ENCODE measurements at regions not wholly inside any gene's neighbourhood (a gene's known extent, or its start where the extent isn't known, plus 50 kb on each side); places are given as distances from the start of the nearest gene placed in this dataset.

DNA sequence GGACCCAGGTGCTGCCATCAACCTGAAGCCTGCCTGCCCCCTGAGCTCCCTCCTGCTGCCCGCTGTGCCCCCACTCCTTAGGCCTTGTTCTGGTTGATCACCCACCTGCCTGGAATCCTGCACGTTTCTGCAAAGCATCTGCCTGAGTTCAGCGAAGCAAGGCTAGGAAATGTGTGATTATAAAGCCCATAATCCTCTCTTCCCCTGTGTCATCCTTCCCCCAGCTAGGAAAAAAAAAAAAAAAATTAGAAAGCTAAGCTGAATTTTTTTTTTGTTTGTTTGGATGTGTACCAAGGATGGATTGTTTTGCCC is 93.2 kb downstream of the FOXA2 start:
- H4K20me1 ChIP-seq (ENCODE audit: control insufficient read depth, insufficient read depth, low read depth, low read length): no peaks in the 10 kb centered on the region
- H3K9me2 ChIP-seq (replicated peaks; ENCODE audit: control insufficient read depth, low read length): no peaks in the 10 kb centered on the region
- H3K79me2 ChIP-seq (ENCODE audit: control insufficient read depth, low read length): no peaks in the 10 kb centered on the region
- no peak overlapping the region for H3K4me2 ChIP-seq (ENCODE audit: low read length)
- H3K27me3 ChIP-seq (ENCODE audit: control insufficient read depth, low read length): no peaks in the 10 kb centered on the region
- no peaks in the 10 kb centered on the region for H3K36me3 ChIP-seq (ENCODE audit: control insufficient read depth, low read length)
- TF ChIP-seq EZH2phosphoT487 (IDR thresholded peaks at IDR 0.05; ENCODE audit: borderline replicate concordance, low read length) (no peak), CTCF (IDR thresholded peaks at IDR 0.05; ENCODE audit: low read depth, low read length, poor library complexity, severe bottlenecking) (no peak)
- H3K4me1 ChIP-seq (ENCODE audit: control insufficient read depth, low read length): no peaks in the 10 kb centered on the region
- no peaks in the 10 kb centered on the region for H3K9me3 ChIP-seq (ENCODE audit: control insufficient read depth, insufficient read depth, low read length)
- no peak overlapping the region for H3K4me3 ChIP-seq (ENCODE audit: low read length)
- H3K27ac ChIP-seq (ENCODE audit: low read depth, low read length): no peak overlapping the region
- H3F3A ChIP-seq (ENCODE audit: control insufficient read depth, insufficient read depth): no peaks in the 10 kb centered on the region

GRCh38 chr20:22490287-22491193 is 93.8 kb downstream of the FOXA2 start:
- Histone ChIP-seq H3K27me3 (ENCODE audit: control insufficient read depth, low read length) (no peaks in the 10 kb centered on the region), H3F3A (ENCODE audit: control insufficient read depth, insufficient read depth) (no peaks in the 10 kb centered on the region), H3K4me3 (ENCODE audit: low read length) (no peak overlapping the region), H3K9me2 (replicated peaks; ENCODE audit: control insufficient read depth, low read length) (no peaks in the 10 kb centered on the region), H4K20me1 (ENCODE audit: control insufficient read depth, insufficient read depth, low read depth, low read length) (no peaks in the 10 kb centered on the region), H3K79me2 (ENCODE audit: control insufficient read depth, low read length) (no peaks in the 10 kb centered on the region), H3K27ac (ENCODE audit: low read depth, low read length) (no peak overlapping the region), H3K9me3 (ENCODE audit: control insufficient read depth, insufficient read depth, low read length) (no peaks in the 10 kb centered on the region), H3K36me3 (ENCODE audit: control insufficient read depth, low read length) (no peaks in the 10 kb centered on the region), H3K4me1 (ENCODE audit: control insufficient read depth, low read length) (no peaks in the 10 kb centered on the region), H3K4me2 (ENCODE audit: low read length) (no peak overlapping the region)
- no peak for TF ChIP-seq EZH2phosphoT487 (IDR thresholded peaks at IDR 0.05; ENCODE audit: borderline replicate concordance, low read length)
- no peak for TF ChIP-seq CTCF (IDR thresholded peaks at IDR 0.05; ENCODE audit: low read depth, low read length, poor library complexity, severe bottlenecking)

GRCh38 chr20:22489626-22490286 is 94.6 kb downstream of the FOXA2 start:
- no peak overlapping the region for H3K4me2 ChIP-seq (ENCODE audit: low read length)
- H3K4me3 ChIP-seq (ENCODE audit: low read length): no peak overlapping the region
- H3F3A ChIP-seq (ENCODE audit: control insufficient read depth, insufficient read depth): no peaks in the 10 kb centered on the region
- no peaks in the 10 kb centered on the region for H3K9me3 ChIP-seq (ENCODE audit: control insufficient read depth, insufficient read depth, low read length)
- TF ChIP-seq EZH2phosphoT487 (IDR thresholded peaks at IDR 0.05; ENCODE audit: borderline replicate concordance, low read length) (no peak), CTCF (IDR thresholded peaks at IDR 0.05; ENCODE audit: low read depth, low read length, poor library complexity, severe bottlenecking) (no peak)
- no peaks in the 10 kb centered on the region for H3K79me2 ChIP-seq (ENCODE audit: control insufficient read depth, low read length)
- H3K27me3 ChIP-seq (ENCODE audit: control insufficient read depth, low read length): no peaks in the 10 kb centered on the region
- no peak overlapping the region for H3K27ac ChIP-seq (ENCODE audit: low read depth, low read length)
- H3K4me1 ChIP-seq (ENCODE audit: control insufficient read depth, low read length): no peaks in the 10 kb centered on the region
- H3K9me2 ChIP-seq (replicated peaks; ENCODE audit: control insufficient read depth, low read length): no peaks in the 10 kb centered on the region
- no peaks in the 10 kb centered on the region for H4K20me1 ChIP-seq (ENCODE audit: control insufficient read depth, insufficient read depth, low read depth, low read length)
- no peaks in the 10 kb centered on the region for H3K36me3 ChIP-seq (ENCODE audit: control insufficient read depth, low read length)

All from DOHH2 (cell line).